Kidney epithelial cell (primary cell): ENCODE measurements at regions not wholly inside any gene's neighbourhood (a gene's known extent, or its start where the extent isn't known, plus 50 kb on each side); places are given as distances from the start of the nearest gene placed in this dataset.
"Not testable (repeated sequence)": the region's sequence is repeated elsewhere in the genome, so short reads cannot be mapped to it uniquely, and the experiment has no call there.

Source experiments
- DNase-seq: peaks from one replicate; pipeline ENCODE4 v3.0.0-alpha.2; 2010; ENCODE audit warnings: low read depth
- H3K27me3 ChIP-seq: 2 replicates; pipeline ENCODE4 v1.6.0; 2011; ENCODE audit warnings: low read length; ENCODE audit not compliant: control insufficient read depth, insufficient read depth
- H3K36me3 ChIP-seq: 2 replicates; pipeline ENCODE4 v1.5.1; 2011; ENCODE audit warnings: low read length; ENCODE audit not compliant: control insufficient read depth, insufficient read depth
- H3K4me3 ChIP-seq: 2 replicates; pipeline ENCODE4 v1.5.1; 2011; ENCODE audit warnings: low read depth, mild to moderate bottlenecking, control low read depth, low read length
- TF ChIP-seq, protein P1 (sequence below): IDR thresholded peaks from 2 replicates; pipeline ENCODE4 v1.5.1; 2011; ENCODE audit warnings: mild to moderate bottlenecking, moderate library complexity, low read length, control low read depth, inconsistent platforms; ENCODE audit not compliant: insufficient read depth, poor library complexity, severe bottlenecking

DNA sequence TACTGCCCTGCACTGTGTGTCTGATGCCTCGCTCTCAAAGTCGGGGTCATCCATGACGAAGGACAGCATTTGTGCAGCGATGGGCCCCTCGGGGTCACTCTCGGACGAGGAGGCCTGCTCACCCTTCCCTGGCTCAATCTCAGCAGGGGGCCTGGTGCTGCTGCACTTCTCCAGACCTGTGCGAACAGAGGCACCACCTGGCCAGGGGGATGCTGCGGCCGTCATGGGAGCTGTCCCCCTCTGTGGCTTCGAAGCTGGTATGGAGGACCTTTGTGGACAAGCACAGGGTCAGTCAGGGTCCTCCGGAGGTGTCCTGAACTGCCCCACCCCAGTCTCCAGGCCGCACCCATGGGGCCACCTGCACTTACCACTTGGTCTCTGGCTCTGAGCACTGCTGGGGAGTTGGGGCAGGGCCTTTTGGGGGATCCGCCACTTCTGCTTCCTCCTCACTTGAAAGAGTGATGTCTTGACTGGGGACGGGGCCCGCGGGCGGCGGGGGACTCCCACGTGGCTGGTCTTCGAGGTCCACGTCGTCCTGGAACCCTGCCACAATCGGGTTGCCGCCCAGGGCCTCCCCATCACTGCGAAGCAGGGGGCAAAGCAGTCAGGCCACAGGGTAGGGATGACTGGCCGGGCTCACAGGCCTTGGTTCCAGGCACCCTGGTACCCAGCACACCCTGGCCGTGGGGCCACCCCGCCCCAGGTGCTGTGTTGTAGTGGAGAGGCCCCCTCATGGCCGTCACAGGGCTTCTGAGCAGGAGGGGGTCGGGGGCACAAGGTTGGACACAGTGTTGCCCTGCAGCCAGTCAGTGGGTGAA, 306.7 kb downstream of the CCDC74A start:
- not testable (repeated sequence) for H3K27me3 ChIP-seq, H3K4me3 ChIP-seq, H3K36me3 ChIP-seq, DNase-seq

DNA sequence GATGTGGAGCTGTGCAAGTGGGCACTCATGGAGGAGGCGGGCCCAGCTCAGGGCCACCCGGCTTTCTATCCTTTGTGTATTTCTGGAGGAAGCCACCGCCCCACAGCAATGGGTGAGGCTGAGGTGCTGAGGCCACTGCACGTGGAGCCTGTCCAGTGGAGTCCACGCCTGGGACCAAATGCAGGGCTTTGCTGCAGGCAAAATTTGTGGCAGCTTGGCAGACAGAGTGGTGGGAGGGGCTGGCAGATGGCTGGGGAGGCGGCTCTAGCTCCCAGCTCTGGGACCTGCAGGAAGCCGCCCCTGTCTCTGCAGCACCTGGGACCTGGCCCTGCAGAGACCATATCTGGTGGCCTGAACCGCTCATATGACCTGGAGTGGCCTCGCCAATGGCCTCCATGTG, 307.3 kb downstream of the CCDC74A start:
- DNase-seq, H3K36me3 ChIP-seq, H3K27me3 ChIP-seq, H3K4me3 ChIP-seq: not testable (repeated sequence)

DNA sequence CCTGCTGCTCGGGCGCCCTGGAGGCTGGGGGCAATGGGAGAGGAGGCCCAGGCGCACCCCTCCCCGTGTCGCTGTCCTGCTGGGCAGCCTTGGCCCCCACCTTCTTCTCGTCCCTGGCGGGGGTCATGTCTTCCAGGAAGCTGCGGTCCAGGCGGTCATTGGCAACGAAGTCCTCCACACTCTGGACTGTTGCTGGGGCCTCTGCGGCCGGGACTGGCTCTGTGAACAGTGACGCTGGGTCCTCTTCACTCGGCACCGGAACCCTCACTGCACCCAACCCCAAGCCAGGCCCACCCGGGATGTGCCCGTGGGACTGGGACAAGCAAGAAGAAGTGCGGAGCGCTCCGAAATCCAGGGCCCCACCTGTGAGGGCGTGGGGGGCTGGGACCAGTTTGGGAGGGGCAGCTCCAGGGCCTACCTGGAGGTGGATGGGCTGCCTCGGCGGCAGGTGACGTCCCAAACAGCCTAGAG, 308.0 kb downstream of the CCDC74A start:
- DNase-seq = no peak
- TF ChIP-seq, protein P1, sequence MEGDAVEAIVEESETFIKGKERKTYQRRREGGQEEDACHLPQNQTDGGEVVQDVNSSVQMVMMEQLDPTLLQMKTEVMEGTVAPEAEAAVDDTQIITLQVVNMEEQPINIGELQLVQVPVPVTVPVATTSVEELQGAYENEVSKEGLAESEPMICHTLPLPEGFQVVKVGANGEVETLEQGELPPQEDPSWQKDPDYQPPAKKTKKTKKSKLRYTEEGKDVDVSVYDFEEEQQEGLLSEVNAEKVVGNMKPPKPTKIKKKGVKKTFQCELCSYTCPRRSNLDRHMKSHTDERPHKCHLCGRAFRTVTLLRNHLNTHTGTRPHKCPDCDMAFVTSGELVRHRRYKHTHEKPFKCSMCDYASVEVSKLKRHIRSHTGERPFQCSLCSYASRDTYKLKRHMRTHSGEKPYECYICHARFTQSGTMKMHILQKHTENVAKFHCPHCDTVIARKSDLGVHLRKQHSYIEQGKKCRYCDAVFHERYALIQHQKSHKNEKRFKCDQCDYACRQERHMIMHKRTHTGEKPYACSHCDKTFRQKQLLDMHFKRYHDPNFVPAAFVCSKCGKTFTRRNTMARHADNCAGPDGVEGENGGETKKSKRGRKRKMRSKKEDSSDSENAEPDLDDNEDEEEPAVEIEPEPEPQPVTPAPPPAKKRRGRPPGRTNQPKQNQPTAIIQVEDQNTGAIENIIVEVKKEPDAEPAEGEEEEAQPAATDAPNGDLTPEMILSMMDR = no peak

DNA sequence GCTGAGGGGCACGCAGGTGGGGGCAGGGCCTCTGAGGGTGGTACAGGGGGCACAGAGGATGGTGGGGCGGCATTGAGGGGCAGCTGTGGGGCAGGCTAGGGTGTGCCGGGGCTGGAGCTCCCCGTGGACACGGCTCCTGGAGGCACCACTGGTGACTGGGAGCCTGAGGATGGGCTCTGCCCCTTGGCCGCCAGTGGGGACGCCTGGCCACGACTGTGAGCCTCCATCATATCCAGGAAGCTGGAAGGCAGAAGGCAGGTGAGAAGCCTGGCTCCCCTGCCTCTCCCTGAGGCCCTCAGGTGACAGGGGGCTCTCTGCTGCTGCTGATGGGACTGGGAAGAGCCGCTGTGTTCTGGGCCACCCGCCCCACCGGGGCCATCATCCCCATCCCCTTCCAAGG, 308.4 kb downstream of the CCDC74A start:
- not testable (repeated sequence) for H3K27me3 ChIP-seq, DNase-seq, H3K4me3 ChIP-seq, H3K36me3 ChIP-seq

More for the DNA sequence above, 308.0 kb downstream of the CCDC74A start:
- H3K36me3 ChIP-seq = no peaks in the 10 kb centered on the region
- H3K27me3 ChIP-seq = no peaks in the 10 kb centered on the region
- no peak overlapping the region for H3K4me3 ChIP-seq

DNA sequence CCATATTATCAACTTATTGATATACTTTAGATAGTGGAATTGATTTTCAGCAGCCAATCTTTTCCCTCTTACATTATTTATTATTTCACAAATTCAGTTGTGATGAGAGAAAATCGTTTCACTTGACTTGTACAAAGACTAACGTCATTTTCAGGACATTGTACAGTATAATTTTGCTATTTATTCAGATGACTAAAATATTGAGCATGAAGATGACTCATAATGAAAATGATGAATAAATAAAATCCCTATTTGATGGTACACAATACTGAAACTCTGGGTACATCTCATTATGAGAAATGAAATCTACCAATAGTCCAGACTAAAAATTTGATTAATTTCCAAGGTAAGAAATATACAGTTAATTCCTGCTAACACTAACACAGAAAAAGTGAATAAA, 316.4 kb downstream of the CCDC74A start:
- not testable (repeated sequence) for H3K36me3 ChIP-seq, H3K27me3 ChIP-seq, H3K4me3 ChIP-seq, DNase-seq

DNA sequence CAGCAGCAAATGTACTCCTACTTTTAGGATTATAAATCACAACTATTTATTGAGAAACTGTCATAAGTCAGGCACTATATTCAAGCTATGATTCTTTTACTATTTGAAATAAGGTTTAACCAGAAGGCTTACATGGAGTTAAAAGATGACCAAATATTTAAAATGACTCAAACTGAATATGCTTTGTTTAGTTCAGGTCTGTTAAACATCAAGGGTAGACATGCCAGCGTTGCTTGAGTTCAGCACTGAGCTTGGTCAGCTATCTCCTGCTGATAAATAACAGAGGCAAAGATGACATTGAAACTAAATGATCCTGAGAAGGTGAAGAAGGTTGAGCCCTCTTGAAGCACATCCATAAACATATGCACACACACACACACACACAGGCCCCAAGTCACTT, 305.6 kb downstream of the ANKRD30BL start:
- not testable (repeated sequence) for H3K4me3 ChIP-seq, H3K27me3 ChIP-seq, DNase-seq, H3K36me3 ChIP-seq

DNA sequence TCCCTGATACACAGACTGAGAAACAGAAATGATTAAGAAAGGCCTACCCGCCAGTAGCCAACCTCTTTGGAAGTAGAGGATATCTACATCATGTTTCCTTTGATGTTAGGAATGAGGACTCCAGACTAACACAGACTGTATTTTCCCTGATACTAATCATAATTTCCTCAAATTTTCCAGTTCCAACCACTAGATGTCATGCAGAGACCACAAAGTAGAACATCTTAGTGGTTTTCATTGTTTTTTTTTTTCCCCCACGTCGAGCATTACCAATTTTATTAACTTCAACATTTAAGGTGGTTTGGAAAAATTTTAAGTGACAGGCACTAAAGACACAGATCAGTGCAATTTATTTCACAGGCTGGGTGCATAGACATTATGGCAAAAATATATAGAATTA, 303.6 kb downstream of the ANKRD30BL start:
- H3K36me3 ChIP-seq, DNase-seq, H3K4me3 ChIP-seq, H3K27me3 ChIP-seq: not testable (repeated sequence)
- TF ChIP-seq, protein P1 = peak; percentile 27
